ENCODE measurements at regions not wholly inside any gene's neighbourhood (a gene's known extent, or its start where the extent isn't known, plus 50 kb on each side); places are given as distances from the start of the nearest gene placed in this dataset.

GRCh38 chr21:43362321-43362791 lies 64.6 kb downstream of the SIK1 start:
- peak; percentile 71 for DNase-seq
- no peaks in the 10 kb centered on the region for H3K4me1 ChIP-seq (ENCODE audit: control insufficient read depth, insufficient read depth, low read length)
- no peak overlapping the region for H3K9ac ChIP-seq (ENCODE audit: extremely low read depth, low read length, poor library complexity, severe bottlenecking)
- Mint-ChIP-seq H3K27ac (no peak overlapping the region), H3K4me3 (no peak overlapping the region), H3K9me3 (no peaks in the 10 kb centered on the region), H3K4me1 (no peaks in the 10 kb centered on the region), H3K36me3 (ENCODE audit: low read depth) (no peaks in the 10 kb centered on the region), H3K27me3 (ENCODE audit: insufficient read depth) (peaks cover 3% of the 10 kb centered on the region)
- no peaks in the 10 kb centered on the region for H3K36me3 ChIP-seq (ENCODE audit: control insufficient read depth, insufficient read depth, low read length)
- no peaks in the 10 kb centered on the region for H3K27me3 ChIP-seq (ENCODE audit: control insufficient read depth, insufficient read depth, low read length, poor library complexity, severe bottlenecking)
- no peak for TF ChIP-seq CTCF (conservative IDR thresholded peaks at IDR 0.05)
- 57 to 62% methylated on average over 28 to 35 of the region's 35 CpGs for WGBS, 2 experiments (ENCODE audit: insufficient coverage in 1 of 2, insufficient read length in 1 of 2)
- H3K9me3 ChIP-seq (ENCODE audit: control insufficient read depth, low read length): no peaks in the 10 kb centered on the region
- no peak overlapping the region for H3K4me3 ChIP-seq (ENCODE audit: low read length)
- peak overlapping the region; percentile 84 for H3K27ac ChIP-seq (ENCODE audit: low read depth, low read length)

- Histone ChIP-seq H3K36me3 (ENCODE audit: control insufficient read depth, insufficient read depth, low read length) (no peaks in the 10 kb centered on the region), H3K27ac (ENCODE audit: low read depth, low read length) (peak overlapping the region; percentile 84), H3K9ac (ENCODE audit: extremely low read depth, low read length, poor library complexity, severe bottlenecking) (no peak overlapping the region), H3K4me1 (ENCODE audit: control insufficient read depth, insufficient read depth, low read length) (no peaks in the 10 kb centered on the region), H3K9me3 (ENCODE audit: control insufficient read depth, low read length) (no peaks in the 10 kb centered on the region), H3K4me3 (ENCODE audit: low read length) (no peak overlapping the region), H3K27me3 (ENCODE audit: control insufficient read depth, insufficient read depth, low read length, poor library complexity, severe bottlenecking) (no peaks in the 10 kb centered on the region)
- H3K4me3 Mint-ChIP-seq: no peak overlapping the region
- DNase-seq: no peak
- H3K36me3 Mint-ChIP-seq (ENCODE audit: low read depth): no peaks in the 10 kb centered on the region
- TF ChIP-seq CTCF (conservative IDR thresholded peaks at IDR 0.05): no peak
- 82 to 84% methylated on average over 31 to 35 of the region's 35 CpGs for WGBS, 2 experiments (ENCODE audit: insufficient coverage in 1 of 2, insufficient read length in 1 of 2)
- H3K27ac Mint-ChIP-seq: no peak overlapping the region
- no peaks in the 10 kb centered on the region for H3K4me1 Mint-ChIP-seq
- no peaks in the 10 kb centered on the region for H3K9me3 Mint-ChIP-seq
- H3K27me3 Mint-ChIP-seq (ENCODE audit: insufficient read depth): peaks cover 3% of the 10 kb centered on the region
These were observed 65.2 kb downstream of the SIK1 start for GRCh38 chr21:43361493-43362296.

GRCh38 chr21:43361127-43361492 lies 65.8 kb downstream of the SIK1 start:
- Histone ChIP-seq H3K9ac (ENCODE audit: extremely low read depth, low read length, poor library complexity, severe bottlenecking) (no peak overlapping the region), H3K4me3 (ENCODE audit: low read length) (no peak overlapping the region), H3K27ac (ENCODE audit: low read depth, low read length) (peak overlapping the region; percentile 84), H3K36me3 (ENCODE audit: control insufficient read depth, insufficient read depth, low read length) (no peaks in the 10 kb centered on the region), H3K9me3 (ENCODE audit: control insufficient read depth, low read length) (no peaks in the 10 kb centered on the region), H3K27me3 (ENCODE audit: control insufficient read depth, insufficient read depth, low read length, poor library complexity, severe bottlenecking) (no peaks in the 10 kb centered on the region), H3K4me1 (ENCODE audit: control insufficient read depth, insufficient read depth, low read length) (no peaks in the 10 kb centered on the region)
- Mint-ChIP-seq H3K4me1 (no peaks in the 10 kb centered on the region), H3K27me3 (ENCODE audit: insufficient read depth) (peaks cover 3% of the 10 kb centered on the region), H3K27ac (no peak overlapping the region), H3K36me3 (ENCODE audit: low read depth) (no peaks in the 10 kb centered on the region), H3K9me3 (no peaks in the 10 kb centered on the region), H3K4me3 (no peak overlapping the region)
- peak; percentile 60 for DNase-seq
- TF ChIP-seq CTCF (conservative IDR thresholded peaks at IDR 0.05): no peak
- WGBS, 2 experiments (ENCODE audit: insufficient coverage in 1 of 2, insufficient read length in 1 of 2): 68 to 77% methylated on average over 6 to 10 of the region's 10 CpGs
